HEK293 (cell line): ENCODE measurements at regions not wholly inside any gene's neighbourhood (a gene's known extent, or its start where the extent isn't known, plus 50 kb on each side); places are given as distances from the start of the nearest gene placed in this dataset.

ENCODE experiments used
- CTCF ChIA-PET: fragments of 350-600 bp; formaldehyde crosslinking; extraction: SDS; loops from one replicate; lab custom pipeline; 2021; ENCODE audit warnings: antibody characterized with exemption; lab: Yijun Ruan, JAX
- POLR2A ChIA-PET: fragments of 300-600 bp; formaldehyde crosslinking; extraction: SDS; loops from one replicate; lab custom pipeline; 2020; ENCODE audit warnings: antibody characterized with exemption, inconsistent platforms; lab: Yijun Ruan, JAX
- H3K27ac ChIP-seq: fragments of 200-500 bp; sonication (Bioruptor generic); 2 replicates; pipeline ENCODE4 v1.5.1; 2014; ENCODE audit warnings: low read depth, low read length, control low read depth, inconsistent platforms; ENCODE audit errors: extremely low read depth
- H3K36me3 ChIP-seq, 2 experiments: fragments of 200-500 bp in 1 of 2; sonication (Bioruptor generic) in 1 of 2; 1 replicate in 1 of 2; 2 replicates in 1 of 2; pipeline ENCODE4 v1.5.1; 2014 to 2017; ENCODE audit warnings: inconsistent platforms in 2 of 2, low read length in 2 of 2; ENCODE audit not compliant: control insufficient read depth in 2 of 2, insufficient read depth in 1 of 2
- H3K4me1 ChIP-seq: fragments of 200-500 bp; sonication (Bioruptor generic); 2 replicates; pipeline ENCODE4 v1.5.1; 2014; ENCODE audit warnings: mild to moderate bottlenecking, low read length, inconsistent platforms; ENCODE audit not compliant: control insufficient read depth, insufficient read depth
- H3K4me3 ChIP-seq: 2 replicates; pipeline ENCODE4 v1.5.1; 2011; ENCODE audit warnings: low read depth, mild to moderate bottlenecking, control low read depth, low read length, moderate library complexity
- H3K9me3 ChIP-seq: fragments of 200-500 bp; sonication (Bioruptor generic); 2 replicates; pipeline ENCODE4 v1.5.1; 2014; ENCODE audit warnings: low read depth, low read length, inconsistent platforms; ENCODE audit not compliant: control insufficient read depth, insufficient read depth
- BCL6B ChIP-seq: fragments of 450-650 bp; formaldehyde crosslinking; IDR thresholded peaks from 2 replicates; pipeline ENCODE4 v1.5.1; 2017; ENCODE audit warnings: missing biosample characterization, missing genetic modification characterization
- PBX3 ChIP-seq: sonication (generic); formaldehyde crosslinking; IDR thresholded peaks from 2 replicates; pipeline ENCODE4 v1.8.1; 2022; ENCODE audit warnings: mild to moderate bottlenecking, moderate library complexity, missing genetic modification reagents
- PRDM1 ChIP-seq: fragments of 450-650 bp; formaldehyde crosslinking; IDR thresholded peaks from 2 replicates; pipeline ENCODE4; 2016; ENCODE audit warnings: missing biosample characterization, missing genetic modification characterization
- SCRT2 ChIP-seq: fragments of 450-650 bp; formaldehyde crosslinking; IDR thresholded peaks from 2 replicates; pipeline ENCODE4 v1.5.1; 2016; ENCODE audit warnings: missing biosample characterization, missing genetic modification characterization
- SP3 ChIP-seq: fragments of 450-650 bp; formaldehyde crosslinking; IDR thresholded peaks from 2 replicates; pipeline ENCODE4 v1.5.1; 2016; ENCODE audit warnings: missing biosample characterization, missing genetic modification characterization
- WT1 ChIP-seq: fragments of 450-650 bp; formaldehyde crosslinking; IDR thresholded peaks from 2 replicates; pipeline ENCODE4 v1.5.1; 2016; ENCODE audit warnings: missing biosample characterization, missing genetic modification characterization
- ZBTB44 ChIP-seq: fragments of 450-650 bp; IDR thresholded peaks from 2 replicates; pipeline ENCODE4 v1.5.1; 2018; ENCODE audit warnings: missing biosample characterization, mild to moderate bottlenecking, missing genetic modification characterization
- ZNF221 ChIP-seq: fragments of 450-650 bp; formaldehyde crosslinking; IDR thresholded peaks from 2 replicates; pipeline ENCODE4 v1.5.1; 2017; ENCODE audit warnings: missing biosample characterization, missing genetic modification characterization, borderline replicate concordance
- ZNF366 ChIP-seq: fragments of 450-650 bp; formaldehyde crosslinking; conservative IDR thresholded peaks from 2 replicates; pipeline ENCODE4 v1.5.1; 2016; ENCODE audit warnings: missing biosample characterization, missing genetic modification characterization
- ZNF624 ChIP-seq: fragments of 450-650 bp; formaldehyde crosslinking; IDR thresholded peaks from 2 replicates; pipeline ENCODE4 v1.5.1; 2017; ENCODE audit warnings: missing biosample characterization, missing genetic modification characterization
- TF ChIP-seq, protein P1 (sequence below): fragments of 450-650 bp; formaldehyde crosslinking; IDR thresholded peaks from 2 replicates; pipeline ENCODE4 v1.5.1; 2016; ENCODE audit warnings: missing biosample characterization, missing genetic modification characterization
- TF ChIP-seq, protein P2 (sequence below): fragments of 450-650 bp; formaldehyde crosslinking; IDR thresholded peaks from 2 replicates; pipeline ENCODE4 v1.5.1; 2016; ENCODE audit warnings: missing biosample characterization, missing genetic modification characterization

- TF ChIP-seq, protein P1, sequence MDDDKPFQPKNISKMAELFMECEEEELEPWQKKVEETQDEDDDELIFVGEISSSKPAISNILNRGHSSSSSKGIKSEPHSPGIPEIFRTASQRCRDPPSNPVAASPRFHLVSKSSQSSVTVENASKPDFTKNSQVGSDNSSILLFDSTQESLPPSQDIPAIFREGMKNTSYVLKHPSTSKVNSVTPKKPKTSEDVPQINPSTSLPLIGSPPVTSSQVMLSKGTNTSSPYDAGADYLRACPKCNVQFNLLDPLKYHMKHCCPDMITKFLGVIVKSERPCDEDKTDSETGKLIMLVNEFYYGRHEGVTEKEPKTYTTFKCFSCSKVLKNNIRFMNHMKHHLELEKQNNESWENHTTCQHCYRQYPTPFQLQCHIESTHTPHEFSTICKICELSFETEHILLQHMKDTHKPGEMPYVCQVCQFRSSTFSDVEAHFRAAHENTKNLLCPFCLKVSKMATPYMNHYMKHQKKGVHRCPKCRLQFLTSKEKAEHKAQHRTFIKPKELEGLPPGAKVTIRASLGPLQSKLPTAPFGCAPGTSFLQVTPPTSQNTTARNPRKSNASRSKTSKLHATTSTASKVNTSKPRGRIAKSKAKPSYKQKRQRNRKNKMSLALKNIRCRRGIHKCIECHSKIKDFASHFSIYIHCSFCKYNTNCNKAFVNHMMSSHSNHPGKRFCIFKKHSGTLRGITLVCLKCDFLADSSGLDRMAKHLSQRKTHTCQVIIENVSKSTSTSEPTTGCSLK (tag by site-specific recombination) = no peak
- TF ChIP-seq BCL6B (tag by site-specific recombination) (no peak), WT1 (no peak), ZNF624 (tag by site-specific recombination) (no peak), ZNF221 (tag by site-specific recombination) (no peak)
Observed at GRCh38 chr6:125554456-125554855, 195.0 kb upstream of the HEY2 start (continued).

DNA sequence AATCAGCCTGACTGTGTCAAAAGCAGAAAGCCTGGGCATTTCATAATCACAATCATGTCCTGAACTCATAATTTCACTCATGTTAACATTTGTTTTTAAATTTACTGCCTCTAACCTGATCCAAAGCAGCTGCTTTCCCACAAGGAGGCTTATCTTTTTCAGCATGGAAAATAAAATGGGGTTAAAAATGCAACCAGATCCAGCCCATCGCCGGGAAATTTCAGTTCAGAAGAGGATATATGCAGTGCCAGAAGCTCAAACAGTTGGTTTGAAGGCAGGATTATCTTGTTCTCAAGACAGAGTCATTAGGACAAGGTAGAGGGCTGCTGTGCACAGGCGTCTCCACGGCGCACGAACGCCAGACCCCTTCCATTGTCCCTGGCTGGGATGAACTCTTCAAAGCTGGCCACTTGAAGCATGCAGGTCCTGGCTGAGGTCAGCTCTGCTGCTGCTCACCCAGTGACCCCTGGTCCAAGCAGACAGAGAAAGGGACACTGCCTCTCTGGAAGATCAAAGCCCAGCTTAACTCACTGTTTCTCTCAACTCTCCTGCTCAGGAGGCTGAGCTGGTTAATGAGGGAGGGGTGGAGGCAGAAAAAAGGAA is 191.1 kb upstream of the HEY2 start:
- Histone ChIP-seq H3K4me1 (no peaks in the 10 kb centered on the region), H3K4me3 (no peak overlapping the region), H3K36me3 (no peaks in the 10 kb centered on the region), H3K9me3 (no peaks in the 10 kb centered on the region), H3K27ac (no peak overlapping the region)
- POLR2A ChIA-PET = interaction anchor here (0.6 to 1.2 kb wide), 2 partner anchors 73 to 195 kb away, joined by 3 to 4 read pairs; no protein-coding TSS in a partner anchor
- CTCF ChIA-PET = interaction anchor here (0.6 kb wide), 1 partner anchor 16 kb away, joined by 3 read pairs; no protein-coding TSS in a partner anchor
- no peak for TF ChIP-seq SP3 (tag by site-specific recombination)
- TF ChIP-seq PBX3 = 0 out of 2 replicates have a peak, but pooled peaks have one; percentile 23

DNA sequence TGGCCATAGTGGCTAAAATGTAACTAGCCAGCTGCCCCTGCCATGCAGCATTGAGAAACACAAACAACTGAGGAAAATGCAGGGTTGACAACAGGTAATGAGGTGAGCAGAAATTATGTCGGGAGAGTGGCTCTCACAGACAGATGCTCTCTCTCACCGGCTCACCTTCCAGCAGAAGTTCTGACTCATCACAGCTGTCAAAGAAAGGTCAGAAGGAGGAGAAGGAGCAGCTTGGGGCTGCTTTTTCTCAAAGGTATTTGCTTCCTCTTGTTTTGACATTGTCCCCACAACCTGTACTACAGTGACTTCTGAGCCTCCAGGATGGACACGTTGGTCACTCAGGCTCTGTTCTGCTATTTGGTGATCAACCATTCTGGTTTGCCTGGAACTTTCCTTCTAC is 190.5 kb upstream of the HEY2 start:
- ChIA-PET POLR2A (no interaction called here), CTCF (interaction anchor here (0.6 kb wide), 1 partner anchor 15 kb away, joined by 3 read pairs; no protein-coding TSS in a partner anchor)
- no peaks in the 10 kb centered on the region for H3K9me3 ChIP-seq
- no peak overlapping the region for H3K4me3 ChIP-seq
- no peak overlapping the region for H3K27ac ChIP-seq
- no peak for TF ChIP-seq ZBTB44
- 0 out of 2 replicates have a peak, but pooled peaks have one; percentile 47 for TF ChIP-seq SCRT2 (tag by site-specific recombination)
- TF ChIP-seq PRDM1 = peak; percentile 89
- TF ChIP-seq, protein P2, sequence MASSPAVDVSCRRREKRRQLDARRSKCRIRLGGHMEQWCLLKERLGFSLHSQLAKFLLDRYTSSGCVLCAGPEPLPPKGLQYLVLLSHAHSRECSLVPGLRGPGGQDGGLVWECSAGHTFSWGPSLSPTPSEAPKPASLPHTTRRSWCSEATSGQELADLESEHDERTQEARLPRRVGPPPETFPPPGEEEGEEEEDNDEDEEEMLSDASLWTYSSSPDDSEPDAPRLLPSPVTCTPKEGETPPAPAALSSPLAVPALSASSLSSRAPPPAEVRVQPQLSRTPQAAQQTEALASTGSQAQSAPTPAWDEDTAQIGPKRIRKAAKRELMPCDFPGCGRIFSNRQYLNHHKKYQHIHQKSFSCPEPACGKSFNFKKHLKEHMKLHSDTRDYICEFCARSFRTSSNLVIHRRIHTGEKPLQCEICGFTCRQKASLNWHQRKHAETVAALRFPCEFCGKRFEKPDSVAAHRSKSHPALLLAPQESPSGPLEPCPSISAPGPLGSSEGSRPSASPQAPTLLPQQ (tag by site-specific recombination) = 0 out of 2 replicates have a peak, but pooled peaks have one; percentile 11
- 0 out of 2 replicates have a peak, but pooled peaks have one; percentile 15 for TF ChIP-seq ZNF366
- no peaks in the 10 kb centered on the region for H3K4me1 ChIP-seq
- no peaks in the 10 kb centered on the region for H3K36me3 ChIP-seq
